Thyroid gland (tissue), 4 donors: ENCODE measurements at regions not wholly inside any gene's neighbourhood (a gene's known extent, or its start where the extent isn't known, plus 50 kb on each side); places are given as distances from the start of the nearest gene placed in this dataset.

Experiments used
- CTCF ChIP-seq, 6 experiments: fragments of 200-600 bp in 3 of 6; fragments of 450-650 bp in 3 of 6; sonication (generic) in 3 of 6; IDR thresholded peaks; one replicate each; pipeline ENCODE4 v1.5.1; 2016 to 2019; ENCODE audit warnings: antibody characterized with exemption in 6 of 6, mild to moderate bottlenecking in 2 of 6, inconsistent platforms in 1 of 6, moderate library complexity in 1 of 6
- POLR2A ChIP-seq, 2 donors: fragments of 450-650 bp; IDR thresholded peaks; one replicate each; pipeline ENCODE4 v1.6.1; 2017; ENCODE audit warnings: antibody characterized with exemption in 2 of 2, mild to moderate bottlenecking in 2 of 2, moderate library complexity in 1 of 2

GRCh38 chr2:17177088-17177487, 341.2 kb downstream of the RAD51AP2 start:
- TF ChIP-seq CTCF (IDR thresholded peaks at IDR 0.05): no peak
- no peak for TF ChIP-seq POLR2A (IDR thresholded peaks at IDR 0.05)
